ENCODE measurements at regions not wholly inside any gene's neighbourhood (a gene's known extent, or its start where the extent isn't known, plus 50 kb on each side); places are given as distances from the start of the nearest gene placed in this dataset.

- TF ChIP-seq CTBP1 (IDR thresholded peaks at IDR 0.05; ENCODE audit: borderline replicate concordance) = no peak
- TF ChIP-seq ZNF384 (IDR thresholded peaks at IDR 0.05) = no peak
- TF ChIP-seq PKNOX1 (IDR thresholded peaks at IDR 0.05) = no peak
- no peak for TF ChIP-seq SUZ12 (IDR thresholded peaks at IDR 0.05)
- no peak for TF ChIP-seq FOXK2 (IDR thresholded peaks at IDR 0.05)
- ChIA-PET POLR2A (no interaction called here), CTCF (interaction anchor here (0.6 kb wide), 1 partner anchor 195 kb away, joined by 3 read pairs; no protein-coding TSS in a partner anchor)
- DNase-seq (ENCODE audit: extremely low spot score) = no peak
These were observed 462.7 kb upstream of the RPS6KA3 start for GRCh38 chrX:20729416-20729815.

DNA sequence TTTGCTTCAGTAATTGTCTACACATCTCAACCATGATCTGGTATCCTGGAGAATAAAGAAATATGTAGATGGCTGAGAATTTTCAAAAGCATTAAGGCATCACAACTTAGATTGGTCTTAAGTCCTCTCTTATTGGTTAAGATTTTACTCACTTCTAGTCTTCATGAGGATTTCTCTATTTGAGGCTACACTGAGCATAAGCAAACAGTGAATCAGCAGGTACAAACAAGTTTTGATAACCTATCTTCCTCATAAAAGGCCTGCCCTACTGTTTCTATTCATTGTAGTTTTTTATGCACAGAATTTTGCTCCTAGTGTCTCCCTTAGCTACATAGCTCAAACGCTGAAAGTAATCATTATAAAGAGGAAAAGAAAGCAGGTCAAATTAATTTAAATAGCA lies 460.7 kb upstream of the RPS6KA3 start:
- POLR2A ChIA-PET = no interaction called here
- no peak for TF ChIP-seq ZNF384 (IDR thresholded peaks at IDR 0.05)
- TF ChIP-seq CTBP1 (IDR thresholded peaks at IDR 0.05; ENCODE audit: borderline replicate concordance) = no peak

GRCh38 chrX:20720954-20721626 lies 454.4 kb upstream of the RPS6KA3 start:
- DNase-seq (ENCODE audit: extremely low spot score) = no peak
- POLR2A ChIA-PET = no interaction called here
- CTCF ChIA-PET = no interaction called here
- TF ChIP-seq HDGF (IDR thresholded peaks at IDR 0.05; ENCODE audit: borderline replicate concordance) (no peak), ARNT (IDR thresholded peaks at IDR 0.05) (no peak), FOXK2 (IDR thresholded peaks at IDR 0.05) (no peak), L3MBTL2 (conservative IDR thresholded peaks at IDR 0.05) (no peak), ELF4 (IDR thresholded peaks at IDR 0.05) (no peak), PKNOX1 (IDR thresholded peaks at IDR 0.05) (no peak), SUZ12 (IDR thresholded peaks at IDR 0.05) (no peak), ZNF384 (IDR thresholded peaks at IDR 0.05) (no peak), FOXM1 (IDR thresholded peaks at IDR 0.05; ENCODE audit: borderline replicate concordance) (no peak), BHLHE40 (IDR thresholded peaks at IDR 0.05; ENCODE audit: borderline replicate concordance) (no peak), LEF1 (IDR thresholded peaks at IDR 0.05; ENCODE audit: borderline replicate concordance) (no peak)

More for the DNA sequence above, 460.7 kb upstream of the RPS6KA3 start:
- no peak for DNase-seq (ENCODE audit: extremely low spot score)
- CTCF ChIA-PET = no interaction called here

DNA sequence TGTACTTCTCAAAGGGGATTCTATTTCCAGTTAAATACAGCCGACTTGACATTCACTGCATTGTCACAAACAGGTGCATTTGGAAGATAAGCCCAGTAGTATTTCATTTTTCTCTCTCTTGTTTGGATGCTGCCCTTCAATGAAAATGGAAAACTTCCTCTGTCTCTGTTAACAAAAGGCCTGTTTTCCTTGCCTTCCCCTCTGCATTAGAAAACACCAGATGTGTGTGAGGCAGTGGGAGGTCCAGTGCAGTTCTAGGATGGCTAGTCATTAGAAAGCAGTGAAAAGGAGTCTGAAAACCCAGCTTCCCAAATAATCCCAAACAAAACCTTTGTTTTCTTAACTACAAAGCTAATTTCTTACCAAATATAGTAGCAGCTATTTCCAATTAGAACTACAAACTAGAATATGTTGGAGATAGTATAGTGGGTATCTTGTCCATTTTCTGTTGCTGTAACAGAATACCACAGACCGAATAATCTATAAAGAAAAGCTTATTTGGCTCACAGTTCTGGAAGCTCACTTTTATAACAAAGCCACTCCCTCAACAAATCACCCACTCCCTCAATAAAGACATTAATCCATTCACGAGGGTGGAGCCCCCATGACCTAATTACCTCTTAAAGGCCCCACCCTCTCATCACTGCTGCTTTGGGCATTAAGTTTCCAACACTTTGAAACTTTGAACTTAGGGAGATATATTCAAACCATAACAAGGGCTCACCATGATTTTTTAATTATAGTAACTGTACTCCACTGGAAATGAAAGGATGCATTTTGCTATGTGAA lies 452.1 kb upstream of the RPS6KA3 start:
- ChIA-PET POLR2A (no interaction called here), CTCF (no interaction called here)
- no peak for DNase-seq (ENCODE audit: extremely low spot score)
- TF ChIP-seq HDGF (IDR thresholded peaks at IDR 0.05; ENCODE audit: borderline replicate concordance) = no peak
- TF ChIP-seq SP1 (IDR thresholded peaks at IDR 0.05) = no peak
- no peak for TF ChIP-seq NFRKB (IDR thresholded peaks at IDR 0.05)
- TF ChIP-seq FOXM1 (IDR thresholded peaks at IDR 0.05; ENCODE audit: borderline replicate concordance) = no peak
- no peak for TF ChIP-seq L3MBTL2 (conservative IDR thresholded peaks at IDR 0.05)
- no peak for TF ChIP-seq FOXK2 (IDR thresholded peaks at IDR 0.05)
- TF ChIP-seq SUZ12 (IDR thresholded peaks at IDR 0.05) = no peak
- TF ChIP-seq BHLHE40 (IDR thresholded peaks at IDR 0.05; ENCODE audit: borderline replicate concordance) = no peak
- TF ChIP-seq ELF4 (IDR thresholded peaks at IDR 0.05) = no peak
- TF ChIP-seq ARNT (IDR thresholded peaks at IDR 0.05) = no peak
- TF ChIP-seq LEF1 (IDR thresholded peaks at IDR 0.05; ENCODE audit: borderline replicate concordance) = no peak
- no peak for TF ChIP-seq PKNOX1 (IDR thresholded peaks at IDR 0.05)
- TF ChIP-seq TARDBP (IDR thresholded peaks at IDR 0.05) = no peak
- TF ChIP-seq ZNF384 (IDR thresholded peaks at IDR 0.05) = no peak
- no peak for TF ChIP-seq FOXA1 (IDR thresholded peaks at IDR 0.05)
- TF ChIP-seq CTBP1 (IDR thresholded peaks at IDR 0.05; ENCODE audit: borderline replicate concordance) = no peak

GRCh38 chrX:20715176-20715575 lies 448.5 kb upstream of the RPS6KA3 start:
- ChIA-PET POLR2A (no interaction called here), CTCF (no interaction called here)
- TF ChIP-seq L3MBTL2 (conservative IDR thresholded peaks at IDR 0.05) = no peak
- no peak for TF ChIP-seq NFRKB (IDR thresholded peaks at IDR 0.05)
- no peak for TF ChIP-seq SP1 (IDR thresholded peaks at IDR 0.05)
- TF ChIP-seq ELF4 (IDR thresholded peaks at IDR 0.05) = no peak
- no peak for TF ChIP-seq HDGF (IDR thresholded peaks at IDR 0.05; ENCODE audit: borderline replicate concordance)
- no peak for TF ChIP-seq PKNOX1 (IDR thresholded peaks at IDR 0.05)
- TF ChIP-seq ARNT (IDR thresholded peaks at IDR 0.05) = no peak
- no peak for DNase-seq (ENCODE audit: extremely low spot score)

- CTCF ChIA-PET = no interaction called here
- no peak for DNase-seq (ENCODE audit: extremely low spot score)
- TF ChIP-seq LEF1 (IDR thresholded peaks at IDR 0.05; ENCODE audit: borderline replicate concordance) (no peak), L3MBTL2 (conservative IDR thresholded peaks at IDR 0.05) (no peak), PKNOX1 (IDR thresholded peaks at IDR 0.05) (no peak), FOXA1 (IDR thresholded peaks at IDR 0.05) (no peak), SUZ12 (IDR thresholded peaks at IDR 0.05) (no peak), ZNF384 (IDR thresholded peaks at IDR 0.05) (no peak), TARDBP (IDR thresholded peaks at IDR 0.05) (no peak), BHLHE40 (IDR thresholded peaks at IDR 0.05; ENCODE audit: borderline replicate concordance) (no peak), NFRKB (IDR thresholded peaks at IDR 0.05) (no peak), HDGF (IDR thresholded peaks at IDR 0.05; ENCODE audit: borderline replicate concordance) (no peak)
- POLR2A ChIA-PET = no interaction called here
These were observed 446.1 kb upstream of the RPS6KA3 start for GRCh38 chrX:20712811-20713210.
